ENCODE measurements at regions not wholly inside any gene's neighbourhood (a gene's known extent, or its start where the extent isn't known, plus 50 kb on each side); places are given as distances from the start of the nearest gene placed in this dataset.

DNA sequence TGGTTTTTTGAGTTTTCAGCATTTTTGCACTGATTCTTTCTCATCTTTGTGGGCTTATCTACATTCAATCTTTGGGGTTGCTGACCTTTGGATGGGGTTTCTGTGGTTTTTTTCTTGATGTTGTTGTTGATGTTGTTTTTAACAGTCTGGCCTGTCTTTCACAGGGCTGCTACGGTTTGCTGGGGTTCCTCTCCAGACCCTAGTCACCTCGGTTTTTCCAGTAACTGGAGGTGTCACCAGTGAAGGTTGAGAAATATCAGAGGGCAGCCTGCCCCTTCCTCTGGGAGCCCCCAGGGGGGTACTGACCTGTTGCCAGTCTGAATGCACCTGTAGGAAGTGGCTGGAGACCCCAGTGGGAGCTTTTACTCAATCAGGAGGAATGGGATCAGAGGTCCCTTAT, 365.4 kb downstream of the JRKL start:
- no TSS peak for BruUV-seq (replicated peaks)
- intact Hi-C loops (cut with micrococcal nuclease) (no loop called here), dilution Hi-C loops (cut with MboI; ENCODE audit: extremely low pct_ligation_motif_present, low sequenced_read_pairs) (no loop called here)
- FAIRE-seq (no peak), DNase-seq (ENCODE audit: low read depth, low spot score) (no peak)
- Histone ChIP-seq H3K79me2 (ENCODE audit: control insufficient read depth, insufficient read depth, low read length) (no peaks in the 10 kb centered on the region), H2AFZ (ENCODE audit: low read depth, low read length) (no peak overlapping the region), H3K27ac (ENCODE audit: insufficient read depth, low read depth, low read length) (no peak overlapping the region), H3K36me3 (ENCODE audit: control insufficient read depth in 2 of 2, extremely low read depth in 1 of 2, insufficient read depth in 2 of 2, low read length in 2 of 2) (no peaks in the 10 kb centered on the region), H3K9me1 (replicated peaks; ENCODE audit: control insufficient read depth, extremely low read depth, insufficient read depth, low read length) (no peaks in the 10 kb centered on the region), H3K9ac (replicated peaks; ENCODE audit: extremely low read depth, insufficient read depth, low read length) (no peak overlapping the region), H3K27me3 (ENCODE audit: control insufficient read depth in 2 of 2, insufficient read depth in 2 of 2, low read length in 2 of 2) (no peaks in the 10 kb centered on the region), H3K4me2 (ENCODE audit: insufficient read depth, low read length) (no peak overlapping the region), H4K20me1 (replicated peaks; ENCODE audit: control insufficient read depth, extremely low read depth, insufficient read depth, low read length) (no peaks in the 10 kb centered on the region), H3K4me1 (ENCODE audit: control insufficient read depth, extremely low read depth, insufficient read depth, low read length) (no peaks in the 10 kb centered on the region), H3K9me3 (replicated peaks; ENCODE audit: control insufficient read depth, insufficient read depth, low read length) (no peaks in the 10 kb centered on the region), H3K4me3 (replicated peaks in 1 of 3; ENCODE audit: insufficient read depth in 1 of 3, low read depth in 1 of 3, low read length in 3 of 3) (no peak overlapping the region)
- POLR2A ChIA-PET, result interaction anchor here (0.6 kb wide), 1 partner anchor 24 kb away, joined by 4 read pairs; no protein-coding TSS in a partner anchor
- CTCF ChIA-PET, result interaction anchor here (0.6 to 0.9 kb wide), 2 partner anchors 12 to 1505 kb away, joined by 5 to 6 read pairs; no protein-coding TSS in a partner anchor
- TF ChIP-seq, protein P1, sequence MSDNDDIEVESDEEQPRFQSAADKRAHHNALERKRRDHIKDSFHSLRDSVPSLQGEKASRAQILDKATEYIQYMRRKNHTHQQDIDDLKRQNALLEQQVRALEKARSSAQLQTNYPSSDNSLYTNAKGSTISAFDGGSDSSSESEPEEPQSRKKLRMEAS (IDR thresholded peaks at IDR 0.05; ENCODE audit: insufficient read depth, insufficient read length), result no peak
- TF ChIP-seq POLR2AphosphoS5 (IDR thresholded peaks at IDR 0.05; ENCODE audit: insufficient read depth, low read depth, low read length) (no peak), FOS (IDR thresholded peaks at IDR 0.05; ENCODE audit: borderline replicate concordance, insufficient read depth, low read length) (no peak), GATA2 (IDR thresholded peaks at IDR 0.05; ENCODE audit: insufficient read depth, insufficient read length, low read depth, low read length) (no peak), MYC (IDR thresholded peaks at IDR 0.05; ENCODE audit: low read depth, low read length) (no peak), JUN (IDR thresholded peaks at IDR 0.05; ENCODE audit: borderline replicate concordance, insufficient read depth, insufficient read length, low read depth) (no peak), POLR2A (IDR thresholded peaks at IDR 0.05; ENCODE audit: low read depth, low read length) (no peak), EZH2 (IDR thresholded peaks at IDR 0.05; ENCODE audit: borderline replicate concordance, low read depth, low read length, severe bottlenecking) (no peak)
- TF ChIP-seq, protein P2, sequence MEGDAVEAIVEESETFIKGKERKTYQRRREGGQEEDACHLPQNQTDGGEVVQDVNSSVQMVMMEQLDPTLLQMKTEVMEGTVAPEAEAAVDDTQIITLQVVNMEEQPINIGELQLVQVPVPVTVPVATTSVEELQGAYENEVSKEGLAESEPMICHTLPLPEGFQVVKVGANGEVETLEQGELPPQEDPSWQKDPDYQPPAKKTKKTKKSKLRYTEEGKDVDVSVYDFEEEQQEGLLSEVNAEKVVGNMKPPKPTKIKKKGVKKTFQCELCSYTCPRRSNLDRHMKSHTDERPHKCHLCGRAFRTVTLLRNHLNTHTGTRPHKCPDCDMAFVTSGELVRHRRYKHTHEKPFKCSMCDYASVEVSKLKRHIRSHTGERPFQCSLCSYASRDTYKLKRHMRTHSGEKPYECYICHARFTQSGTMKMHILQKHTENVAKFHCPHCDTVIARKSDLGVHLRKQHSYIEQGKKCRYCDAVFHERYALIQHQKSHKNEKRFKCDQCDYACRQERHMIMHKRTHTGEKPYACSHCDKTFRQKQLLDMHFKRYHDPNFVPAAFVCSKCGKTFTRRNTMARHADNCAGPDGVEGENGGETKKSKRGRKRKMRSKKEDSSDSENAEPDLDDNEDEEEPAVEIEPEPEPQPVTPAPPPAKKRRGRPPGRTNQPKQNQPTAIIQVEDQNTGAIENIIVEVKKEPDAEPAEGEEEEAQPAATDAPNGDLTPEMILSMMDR (IDR thresholded peaks at IDR 0.05; ENCODE audit: extremely low read depth in 1 of 2, insufficient read depth in 1 of 2, low read depth in 1 of 2, low read length in 2 of 2), result no peak

All from endothelial cell of umbilical vein (primary cell).